ENCODE measurements at regions not wholly inside any gene's neighbourhood (a gene's known extent, or its start where the extent isn't known, plus 50 kb on each side); places are given as distances from the start of the nearest gene placed in this dataset.
"Not testable (repeated sequence)": the region's sequence is repeated elsewhere in the genome, so short reads cannot be mapped to it uniquely, and the experiment has no call there.

GRCh38 chrX:39268207-39268606 is 466.9 kb downstream of the MID1IP1 start:
- no peak for DNase-seq (ENCODE audit: low read depth in 2 of 2)
- H3K4me3 ChIP-seq (replicated peaks in 1 of 2; ENCODE audit: low read depth in 2 of 2, low read length in 2 of 2), result no peak overlapping the region
- TF ChIP-seq CTCF (IDR thresholded peaks at IDR 0.05; ENCODE audit: low read depth, low read length), result no peak

- DNase-seq (ENCODE audit: low read depth in 2 of 2), result no peak
- TF ChIP-seq CTCF (IDR thresholded peaks at IDR 0.05; ENCODE audit: low read depth, low read length), result no peak
- H3K4me3 ChIP-seq (replicated peaks in 1 of 2; ENCODE audit: low read depth in 2 of 2, low read length in 2 of 2), result no peak overlapping the region
Observed at GRCh38 chrX:39275500-39276068, 474.3 kb downstream of the MID1IP1 start.

GRCh38 chrX:39277685-39278390 is 476.6 kb downstream of the MID1IP1 start:
- DNase-seq (ENCODE audit: low read depth in 2 of 2); H3K4me3 ChIP-seq (replicated peaks in 1 of 2; ENCODE audit: low read depth in 2 of 2, low read length in 2 of 2): not testable (repeated sequence)

GRCh38 chrX:39283239-39283638 is 482.0 kb downstream of the MID1IP1 start:
- TF ChIP-seq CTCF (IDR thresholded peaks at IDR 0.05; ENCODE audit: low read depth, low read length), result no peak
- H3K4me3 ChIP-seq (replicated peaks in 1 of 2; ENCODE audit: low read depth in 2 of 2, low read length in 2 of 2), result no peak overlapping the region
- no peak for DNase-seq (ENCODE audit: low read depth in 2 of 2)

GRCh38 chrX:39288592-39288991 is 487.3 kb downstream of the MID1IP1 start:
- no peak for TF ChIP-seq CTCF (IDR thresholded peaks at IDR 0.05; ENCODE audit: low read depth, low read length)
- H3K4me3 ChIP-seq (replicated peaks in 1 of 2; ENCODE audit: low read depth in 2 of 2, low read length in 2 of 2), result no peak overlapping the region
- DNase-seq (ENCODE audit: low read depth in 2 of 2), result no peak

- H3K4me3 ChIP-seq (replicated peaks in 1 of 2; ENCODE audit: low read depth in 2 of 2, low read length in 2 of 2), result no peak overlapping the region
- DNase-seq (ENCODE audit: low read depth in 2 of 2), result no peak
- no peak for TF ChIP-seq CTCF (IDR thresholded peaks at IDR 0.05; ENCODE audit: low read depth, low read length)
Observed at GRCh38 chrX:39289827-39290226, 488.6 kb downstream of the MID1IP1 start.

- H3K4me3 ChIP-seq (replicated peaks in 1 of 2; ENCODE audit: low read depth in 2 of 2, low read length in 2 of 2), result no peak overlapping the region
- TF ChIP-seq CTCF (IDR thresholded peaks at IDR 0.05; ENCODE audit: low read depth, low read length), result no peak
- no peak for DNase-seq (ENCODE audit: low read depth in 2 of 2)
Observed at GRCh38 chrX:39293203-39293602, 491.9 kb downstream of the MID1IP1 start.

Measured in cardiac fibroblast (primary cell).